Lower leg skin (tissue), 3 donors: ENCODE measurements at regions not wholly inside any gene's neighbourhood (a gene's known extent, or its start where the extent isn't known, plus 50 kb on each side); places are given as distances from the start of the nearest gene placed in this dataset.

ENCODE experiments used
- CTCF ChIP-seq, 3 donors: fragments of 450-650 bp; IDR thresholded peaks; one replicate each; pipeline ENCODE4 v1.5.1; 2016; ENCODE audit warnings: antibody characterized with exemption in 3 of 3, mild to moderate bottlenecking in 3 of 3, moderate library complexity in 2 of 3
- POLR2A ChIP-seq, 2 donors: fragments of 450-650 bp; IDR thresholded peaks; one replicate each; pipeline ENCODE4 v1.6.1; 2016 to 2017; ENCODE audit warnings: antibody characterized with exemption in 2 of 2, mild to moderate bottlenecking in 1 of 2, moderate library complexity in 1 of 2

GRCh38 chr14:34365309-34365915, 96.6 kb downstream of the SPTSSA start:
- TF ChIP-seq CTCF (IDR thresholded peaks at IDR 0.05): no peak
- TF ChIP-seq POLR2A (IDR thresholded peaks at IDR 0.05): no peak
